ENCODE measurements at regions not wholly inside any gene's neighbourhood (a gene's known extent, or its start where the extent isn't known, plus 50 kb on each side); places are given as distances from the start of the nearest gene placed in this dataset.

GRCh38 chr15:70491201-70491621 is 272.1 kb downstream of the UACA start:
- TF ChIP-seq CTCF (IDR thresholded peaks at IDR 0.05) = no peak
- no peak for TF ChIP-seq EZH2 (IDR thresholded peaks at IDR 0.05)
- TF ChIP-seq EZH2phosphoT487 (IDR thresholded peaks at IDR 0.05) = no peak
